Stomach (tissue), 8 donors: ENCODE measurements at regions not wholly inside any gene's neighbourhood (a gene's known extent, or its start where the extent isn't known, plus 50 kb on each side); places are given as distances from the start of the nearest gene placed in this dataset.
"Not testable (repeated sequence)": the region's sequence is repeated elsewhere in the genome, so short reads cannot be mapped to it uniquely, and the experiment has no call there.

Source experiments
- DNase-seq, 2 donors: peaks; one replicate each; pipeline versions ENCODE4 v3.0.0 to v3.0.0-alpha.2; 2013 to 2019
- H3K27ac ChIP-seq, 5 donors: fragments of 200-600 bp in 4 of 5; sonication (generic) in 4 of 5; one replicate each; pipeline ENCODE4 v1.5.1; 2013 to 2019; ENCODE audit warnings: mild to moderate bottlenecking in 1 of 5, moderate library complexity in 1 of 5
- H3K27me3 ChIP-seq, 3 donors: fragments of 200-600 bp; sonication (generic); one replicate each; pipeline ENCODE4 v1.5.1; 2017 to 2019; ENCODE audit warnings: mixed run types in 1 of 3
- H3K36me3 ChIP-seq, 4 donors: fragments of 200-600 bp; sonication (generic); 1 replicate in 3 of 4; 2 replicates in 1 of 4; pipeline ENCODE4 v1.5.1; 2016 to 2019
- H3K4me1 ChIP-seq, 4 donors: fragments of 200-600 bp; sonication (generic); one replicate each; pipeline ENCODE4 v1.5.1; 2016 to 2019
- H3K4me3 ChIP-seq, 4 donors: fragments of 200-600 bp; sonication (generic) in 3 of 4; one replicate each; pipeline ENCODE4 v1.5.1; 2016 to 2019; ENCODE audit warnings: mild to moderate bottlenecking in 1 of 4
- H3K9me3 ChIP-seq, 4 donors: fragments of 200-600 bp; sonication (generic); one replicate each; pipeline ENCODE4 v1.5.1; 2016 to 2019
- CTCF ChIP-seq, 7 experiments: fragments of 450-650 bp in 4 of 7; fragments of 200-600 bp in 3 of 7; sonication (generic) in 3 of 7; IDR thresholded peaks; one replicate each; pipeline ENCODE4 v1.5.1; 2016 to 2019; ENCODE audit warnings: antibody characterized with exemption in 7 of 7, control low read depth in 2 of 7, mild to moderate bottlenecking in 1 of 7
- EP300 ChIP-seq: sonication (generic); formaldehyde crosslinking; IDR thresholded peaks from one replicate; pipeline ENCODE4 v1.6.1; 2017; ENCODE audit warnings: antibody characterized with exemption
- POLR2A ChIP-seq, 4 donors: fragments of 450-650 bp; IDR thresholded peaks; one replicate each; pipeline ENCODE4 v1.6.1; 2016; ENCODE audit warnings: antibody characterized with exemption in 4 of 4, control low read depth in 2 of 4, mild to moderate bottlenecking in 1 of 4, moderate library complexity in 1 of 4
- POLR2AphosphoS5 ChIP-seq, 3 donors: sonication (generic); formaldehyde crosslinking; IDR thresholded peaks; one replicate each; pipeline ENCODE4 v1.6.1; 2016; ENCODE audit warnings: antibody characterized with exemption in 3 of 3
- WGBS, 5 donors: extraction: QIAGEN DNeasy Blood & Tissue Kit in 3 of 5; methylation state at CpG; one replicate each; pipeline versions ENCODE4 v1.1.5 to v1.1.7; 2013 to 2018; 5-methylcytosine and 5-hydroxymethylcytosine counted together
- intact Hi-C: fragments of 100-400 bp; cut with DNase I; formaldehyde crosslinking; loops from one replicate; pipeline ENCODE4 v1.15.1; 2023; ENCODE audit warnings: low total_unique reads
- donor health status: healthy with polysubstance abuse.
- donor health status: Bipolar disorder and iron deficiency.
- donor health status: healthy.

GRCh38 chr6:167479301-167479700 lies 154.4 kb downstream of the TTLL2 start:
- no peak for DNase-seq
- no peaks in the 10 kb centered on the region for H3K4me1 ChIP-seq

GRCh38 chr6:167479901-167480648 lies 155.2 kb downstream of the TTLL2 start:
- Histone ChIP-seq H3K4me3 (no peak overlapping the region), H3K27me3 (peaks cover 0 to 6% (median 0%) of the 10 kb centered on the region in 3 donors), H3K36me3 (no peaks in the 10 kb centered on the region), H3K27ac (no peak overlapping the region), H3K4me1 (no peaks in the 10 kb centered on the region), H3K9me3 (no peaks in the 10 kb centered on the region)
- intact Hi-C loops = no loop called here
- TF ChIP-seq POLR2A (IDR thresholded peaks at IDR 0.05) (no peak), POLR2AphosphoS5 (IDR thresholded peaks at IDR 0.05) (no peak), CTCF (IDR thresholded peaks at IDR 0.05) (no peak), EP300 (no peak)
- DNase-seq = peak in 1 of 2 donors; percentile 54
- WGBS, 5 donors = 49 to 71% (median 60%) methylated on average over 8 of the region's 8 CpGs

More at GRCh38 chr6:167479301-167479700, 154.4 kb downstream of the TTLL2 start:
- H3K27me3 ChIP-seq = peaks cover 0 to 6% (median 0%) of the 10 kb centered on the region in 3 donors
- no peak overlapping the region for H3K27ac ChIP-seq
- TF ChIP-seq POLR2A (IDR thresholded peaks at IDR 0.05) (no peak), EP300 (no peak), CTCF (IDR thresholded peaks at IDR 0.05) (no peak), POLR2AphosphoS5 (IDR thresholded peaks at IDR 0.05) (no peak)
- 78 to 93% (median 87%) methylated on average over 4 of the region's 4 CpGs for WGBS, 5 donors
- intact Hi-C loops = no loop called here
- no peak overlapping the region for H3K4me3 ChIP-seq
- H3K9me3 ChIP-seq = no peaks in the 10 kb centered on the region
- H3K36me3 ChIP-seq = no peaks in the 10 kb centered on the region

- intact Hi-C loops = no loop called here
- no peak for DNase-seq
- Histone ChIP-seq H3K4me1 (no peaks in the 10 kb centered on the region), H3K4me3 (no peak overlapping the region), H3K27me3 (peaks cover 0 to 6% (median 0%) of the 10 kb centered on the region in 3 donors), H3K27ac (no peak overlapping the region), H3K36me3 (no peaks in the 10 kb centered on the region), H3K9me3 (no peaks in the 10 kb centered on the region)
- no peak for TF ChIP-seq EP300
- no peak for TF ChIP-seq POLR2A (IDR thresholded peaks at IDR 0.05)
- no peak for TF ChIP-seq POLR2AphosphoS5 (IDR thresholded peaks at IDR 0.05)
- TF ChIP-seq CTCF (IDR thresholded peaks at IDR 0.05) = no peak
- 83 to 89% (median 85%) methylated on average over 6 of the region's 6 CpGs for WGBS, 5 donors
Observed at GRCh38 chr6:167481307-167481926, 156.5 kb downstream of the TTLL2 start.

- H3K4me1 ChIP-seq, H3K36me3 ChIP-seq, H3K27ac ChIP-seq, H3K9me3 ChIP-seq, H3K27me3 ChIP-seq, intact Hi-C loops, DNase-seq, H3K4me3 ChIP-seq: not testable (repeated sequence)
- WGBS, 5 donors = 48 to 69% (median 57%) methylated on average over 3 of the region's 3 CpGs
Observed at GRCh38 chr6:167482801-167483200, 157.9 kb downstream of the TTLL2 start.
